ENCODE measurements at regions not wholly inside any gene's neighbourhood (a gene's known extent, or its start where the extent isn't known, plus 50 kb on each side); places are given as distances from the start of the nearest gene placed in this dataset.
"Not testable (repeated sequence)": the region's sequence is repeated elsewhere in the genome, so short reads cannot be mapped to it uniquely, and the experiment has no call there.

DNA sequence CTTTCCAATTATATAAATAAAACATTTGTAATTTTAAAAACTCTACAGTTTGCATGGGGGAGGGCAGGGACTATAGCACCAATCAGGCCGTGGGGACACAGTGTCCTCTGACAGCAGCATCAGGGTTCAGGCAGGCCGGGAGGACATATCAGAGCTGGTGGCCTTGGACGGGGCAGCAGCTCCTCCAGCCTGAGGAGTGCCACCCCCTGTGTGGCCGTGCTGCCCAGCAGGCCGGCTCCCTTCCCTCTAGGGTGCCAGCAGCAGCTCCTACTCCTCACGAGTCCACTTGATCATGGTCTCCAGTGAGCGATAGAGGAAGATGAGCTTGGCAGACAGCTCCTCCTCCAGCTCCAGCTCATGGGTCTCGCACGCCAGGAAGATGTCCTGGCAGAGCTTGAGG, 144.0 kb upstream of the PHACTR3 start:
- DNase-seq (ENCODE audit: low read depth in 2 of 2): no peak

GRCh38 chr20:59461526-59461925, 142.8 kb upstream of the PHACTR3 start:
- no peak for DNase-seq (ENCODE audit: low read depth in 2 of 2)

- DNase-seq (ENCODE audit: low read depth in 2 of 2): no peak
Measured at GRCh38 chr20:59462249-59462648, 142.1 kb upstream of the PHACTR3 start.

GRCh38 chr20:59463541-59463940, 140.8 kb upstream of the PHACTR3 start:
- DNase-seq (ENCODE audit: low read depth in 2 of 2): no peak

- DNase-seq (ENCODE audit: low read depth in 2 of 2): no peak
Measured at GRCh38 chr20:59466107-59466815, 138.1 kb upstream of the PHACTR3 start.

DNA sequence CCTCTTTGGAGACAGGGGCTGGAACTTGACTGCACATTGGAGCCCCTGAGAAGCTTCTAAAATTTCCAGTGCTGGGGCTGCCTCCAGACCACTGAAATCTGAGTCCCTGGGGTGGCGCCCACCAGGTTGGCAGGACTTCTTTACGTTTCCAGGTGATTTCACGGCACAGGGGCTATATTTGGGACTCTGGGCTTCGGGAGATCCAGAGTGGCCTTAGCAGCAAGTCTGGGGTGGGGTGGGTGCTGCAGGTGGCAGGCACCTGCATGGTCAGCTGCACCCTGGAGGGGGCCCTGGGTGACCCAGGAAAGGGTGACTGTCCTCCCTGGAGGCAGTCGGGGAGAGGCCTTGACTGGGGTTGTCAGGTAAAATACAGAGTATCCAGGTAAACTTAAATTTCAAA, 135.5 kb upstream of the PHACTR3 start:
- DNase-seq (ENCODE audit: low read depth in 2 of 2): no peak

GRCh38 chr20:59469267-59470252, 134.8 kb upstream of the PHACTR3 start:
- no peak for DNase-seq (ENCODE audit: low read depth in 2 of 2)

DNA sequence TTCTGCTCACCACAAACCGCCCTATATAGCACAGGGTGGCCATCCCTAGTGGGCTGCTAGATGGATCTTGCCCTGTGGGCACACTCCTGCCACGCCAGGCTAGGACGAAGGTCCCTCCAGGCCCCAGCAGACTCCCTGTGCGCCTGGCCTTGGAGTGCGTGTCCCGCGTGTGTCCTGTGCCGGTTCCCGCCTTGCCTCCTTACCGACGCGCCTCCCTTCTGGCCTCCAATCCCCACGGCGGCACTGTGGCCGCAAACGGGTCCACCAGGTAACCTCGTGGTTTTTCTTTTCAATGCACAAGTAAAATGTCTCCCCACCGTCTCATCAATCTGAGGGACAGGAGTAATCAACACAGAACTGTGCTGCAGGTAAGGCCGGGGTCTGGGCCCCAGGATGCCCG, 133.8 kb upstream of the PHACTR3 start:
- no peak for DNase-seq (ENCODE audit: low read depth in 2 of 2)

- DNase-seq (ENCODE audit: low read depth in 2 of 2): no peak
Measured at GRCh38 chr20:59471653-59472421, 132.5 kb upstream of the PHACTR3 start.

DNA sequence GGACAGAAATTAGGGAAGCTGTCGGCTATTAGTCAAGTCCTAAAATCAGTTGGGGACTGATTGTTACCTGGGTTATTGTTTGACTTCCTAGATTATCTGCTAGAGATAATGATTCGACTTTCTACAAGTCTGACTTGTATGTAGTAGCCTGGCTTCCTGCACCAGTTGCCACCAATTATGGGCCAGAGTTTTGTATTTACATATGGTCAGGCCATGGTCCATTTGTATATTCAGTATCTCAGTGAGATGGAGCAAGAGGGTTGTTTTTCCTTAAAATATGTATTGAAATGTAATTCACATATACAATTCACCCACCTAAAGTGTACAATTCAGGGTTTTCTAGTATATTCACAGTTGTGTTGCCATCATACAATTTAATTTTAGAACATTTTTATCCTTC, 130.6 kb upstream of the PHACTR3 start:
- DNase-seq (ENCODE audit: low read depth in 2 of 2): no peak

DNA sequence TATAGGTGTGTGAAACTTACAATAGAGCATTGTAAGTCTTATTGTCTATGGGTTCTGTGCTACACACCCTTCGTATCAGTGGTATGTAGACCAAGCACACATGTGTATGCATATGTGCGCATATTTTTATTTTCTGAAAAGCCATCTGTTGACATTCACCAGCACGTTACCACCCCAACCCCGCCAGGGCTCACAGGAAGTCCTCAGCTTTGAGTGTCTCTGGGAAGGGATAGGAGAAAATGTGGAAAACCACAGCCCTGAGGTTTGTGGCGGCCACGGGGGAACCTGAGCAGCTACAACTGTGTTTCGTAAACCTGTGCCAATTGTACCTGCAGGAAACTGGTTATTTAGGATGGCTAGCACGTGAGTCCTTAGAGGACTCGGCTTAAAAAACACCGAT, 123.3 kb upstream of the PHACTR3 start:
- DNase-seq (ENCODE audit: low read depth in 2 of 2): no peak

GRCh38 chr20:59481477-59482018, 122.8 kb upstream of the PHACTR3 start:
- DNase-seq (ENCODE audit: low read depth in 2 of 2): no peak

- DNase-seq (ENCODE audit: low read depth in 2 of 2): no peak
Measured at GRCh38 chr20:59482351-59483187, 121.8 kb upstream of the PHACTR3 start.

- DNase-seq (ENCODE audit: low read depth in 2 of 2): no peak
Measured at GRCh38 chr20:59483481-59483880, 120.9 kb upstream of the PHACTR3 start.

- DNase-seq (ENCODE audit: low read depth in 2 of 2): no peak
Measured at GRCh38 chr20:59484228-59484627, 120.1 kb upstream of the PHACTR3 start.

GRCh38 chr20:59485576-59486454, 118.5 kb upstream of the PHACTR3 start:
- no peak for DNase-seq (ENCODE audit: low read depth in 2 of 2)

- not testable (repeated sequence) for DNase-seq (ENCODE audit: low read depth in 2 of 2)
Measured at GRCh38 chr20:59488459-59488858, 115.9 kb upstream of the PHACTR3 start.

- not testable (repeated sequence) for DNase-seq (ENCODE audit: low read depth in 2 of 2)
Measured at GRCh38 chr20:59490196-59491004, 113.9 kb upstream of the PHACTR3 start.

GRCh38 chr20:59491884-59492283, 112.5 kb upstream of the PHACTR3 start:
- no peak for DNase-seq (ENCODE audit: low read depth in 2 of 2)

All from stimulated activated CD4-positive, alpha-beta T cell treated with anti-CD3 and anti-CD28 coated beads, Interleukin-12 subunit alpha, Interleukin-12 subunit beta, amount 100 ng/mL, for 24 hours (primary cell).